ENCODE measurements at regions not wholly inside any gene's neighbourhood (a gene's known extent, or its start where the extent isn't known, plus 50 kb on each side); places are given as distances from the start of the nearest gene placed in this dataset.
"Not testable (repeated sequence)": the region's sequence is repeated elsewhere in the genome, so short reads cannot be mapped to it uniquely, and the experiment has no call there.

DNA sequence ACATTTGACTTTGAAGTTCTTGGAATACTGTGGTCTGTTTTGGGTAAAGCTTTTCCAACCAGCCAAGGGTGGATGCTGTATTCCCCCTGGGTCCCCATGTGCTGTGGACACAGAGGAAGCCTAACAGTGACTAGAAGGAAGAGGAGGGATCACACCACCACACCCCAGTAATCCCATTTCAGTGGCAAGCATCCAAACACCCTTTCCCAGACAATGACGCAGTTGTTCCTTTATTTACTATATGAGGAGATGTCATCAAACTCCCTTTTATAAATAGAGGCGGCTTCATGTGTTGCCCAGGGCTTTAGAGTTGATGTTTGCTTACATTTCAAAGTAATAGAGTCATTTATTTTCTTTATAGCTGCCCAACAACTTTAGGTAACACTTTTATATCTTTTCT lies 959.4 kb upstream of the GYPC start:
- DNase-seq (ENCODE audit: low read depth in 2 of 2, low spot score in 1 of 2): no peak

DNA sequence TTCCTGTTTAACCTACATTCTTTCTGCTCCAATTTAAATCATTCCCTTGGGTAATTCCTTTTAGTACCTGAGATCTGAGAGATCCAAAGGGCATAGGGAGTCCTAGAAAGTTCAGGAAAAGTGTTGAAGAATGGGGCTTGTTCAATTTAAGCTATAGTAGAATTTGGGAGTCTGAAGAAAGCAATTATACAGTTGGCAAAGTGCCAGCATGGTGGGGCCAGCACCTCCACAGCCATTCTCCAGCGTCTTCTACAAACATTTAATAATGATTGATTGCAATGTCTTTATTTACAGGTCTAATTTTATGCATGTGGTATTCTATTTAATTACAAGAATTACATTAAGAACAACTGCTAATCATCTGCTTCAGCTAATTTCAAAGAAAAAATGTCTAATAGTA lies 957.7 kb upstream of the GYPC start:
- DNase-seq (ENCODE audit: low read depth in 2 of 2, low spot score in 1 of 2): no peak

GRCh38 chr2:125701070-125701469 lies 954.9 kb upstream of the GYPC start:
- DNase-seq (ENCODE audit: low read depth in 2 of 2, low spot score in 1 of 2): no peak

DNA sequence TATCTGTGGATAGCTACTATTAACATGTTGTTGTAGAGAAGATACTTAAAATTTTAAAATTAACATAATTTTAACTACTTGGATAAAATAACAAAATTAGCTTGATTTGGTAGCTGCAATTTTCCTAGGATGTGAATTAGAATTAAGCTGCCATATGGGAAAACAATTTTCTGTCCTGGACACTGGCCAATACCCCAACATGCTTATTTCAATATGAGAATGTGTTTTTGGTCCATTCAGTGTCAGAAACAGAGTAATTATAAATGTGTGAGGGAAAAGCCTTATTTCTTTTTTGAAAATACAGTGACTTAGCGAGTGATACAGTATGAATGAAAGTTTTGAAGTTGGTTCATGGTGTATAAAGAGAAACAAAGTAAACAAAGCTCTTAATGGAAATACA lies 948.3 kb upstream of the GYPC start:
- DNase-seq (ENCODE audit: low read depth in 2 of 2, low spot score in 1 of 2): no peak

DNA sequence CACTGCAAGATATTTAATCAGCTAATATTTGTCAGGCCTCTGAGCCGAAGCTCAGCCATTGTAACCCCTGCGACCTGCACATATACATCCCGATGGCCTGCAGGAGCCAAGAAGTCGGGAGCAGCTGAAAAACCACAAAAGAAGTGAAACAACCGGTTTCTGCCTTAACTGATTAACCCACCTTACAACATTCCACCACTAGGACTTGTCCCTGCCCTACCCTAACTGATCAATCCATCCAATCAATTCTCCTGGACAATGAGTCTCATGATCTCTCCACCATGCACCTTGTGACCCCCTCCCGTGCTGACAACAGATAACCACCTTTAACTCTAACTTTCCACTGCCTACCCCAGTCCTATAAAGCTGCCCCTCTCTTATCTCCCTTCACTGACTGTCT lies 945.4 kb upstream of the GYPC start:
- no peak for DNase-seq (ENCODE audit: low read depth in 2 of 2, low spot score in 1 of 2)

DNA sequence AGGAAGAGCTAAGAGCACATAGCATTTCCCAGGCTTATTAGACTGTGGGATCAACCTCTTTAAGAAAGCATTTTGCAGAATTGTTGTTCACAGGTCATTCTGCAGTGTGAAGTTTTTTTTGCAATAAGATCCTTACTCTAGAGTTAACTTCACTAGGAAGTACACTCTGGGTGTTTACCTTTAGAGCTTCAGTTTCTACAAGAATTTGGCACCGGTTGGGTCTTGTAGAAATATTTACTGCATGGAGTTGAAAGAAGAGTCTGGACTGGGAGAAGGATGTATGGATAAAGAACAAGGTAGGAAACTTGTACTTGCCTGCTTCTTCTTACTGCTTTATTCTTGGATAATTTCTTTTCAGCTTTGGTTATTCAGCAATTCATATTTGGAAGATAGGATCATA lies 944.9 kb upstream of the GYPC start:
- DNase-seq (ENCODE audit: low read depth in 2 of 2, low spot score in 1 of 2): no peak

- DNase-seq (ENCODE audit: low read depth in 2 of 2, low spot score in 1 of 2): no peak
Observed at GRCh38 chr2:125713533-125713932, 942.4 kb upstream of the GYPC start.

- DNase-seq (ENCODE audit: low read depth in 2 of 2, low spot score in 1 of 2): no peak
Observed at GRCh38 chr2:125721072-125721721, 934.8 kb upstream of the GYPC start.

GRCh38 chr2:125730921-125731320 lies 925.0 kb upstream of the GYPC start:
- DNase-seq (ENCODE audit: low read depth in 2 of 2, low spot score in 1 of 2): no peak

GRCh38 chr2:125736306-125736705 lies 919.7 kb upstream of the GYPC start:
- DNase-seq (ENCODE audit: low read depth in 2 of 2, low spot score in 1 of 2): no peak

- no peak for DNase-seq (ENCODE audit: low read depth in 2 of 2, low spot score in 1 of 2)
Observed at GRCh38 chr2:125745514-125745913, 910.4 kb upstream of the GYPC start.

DNA sequence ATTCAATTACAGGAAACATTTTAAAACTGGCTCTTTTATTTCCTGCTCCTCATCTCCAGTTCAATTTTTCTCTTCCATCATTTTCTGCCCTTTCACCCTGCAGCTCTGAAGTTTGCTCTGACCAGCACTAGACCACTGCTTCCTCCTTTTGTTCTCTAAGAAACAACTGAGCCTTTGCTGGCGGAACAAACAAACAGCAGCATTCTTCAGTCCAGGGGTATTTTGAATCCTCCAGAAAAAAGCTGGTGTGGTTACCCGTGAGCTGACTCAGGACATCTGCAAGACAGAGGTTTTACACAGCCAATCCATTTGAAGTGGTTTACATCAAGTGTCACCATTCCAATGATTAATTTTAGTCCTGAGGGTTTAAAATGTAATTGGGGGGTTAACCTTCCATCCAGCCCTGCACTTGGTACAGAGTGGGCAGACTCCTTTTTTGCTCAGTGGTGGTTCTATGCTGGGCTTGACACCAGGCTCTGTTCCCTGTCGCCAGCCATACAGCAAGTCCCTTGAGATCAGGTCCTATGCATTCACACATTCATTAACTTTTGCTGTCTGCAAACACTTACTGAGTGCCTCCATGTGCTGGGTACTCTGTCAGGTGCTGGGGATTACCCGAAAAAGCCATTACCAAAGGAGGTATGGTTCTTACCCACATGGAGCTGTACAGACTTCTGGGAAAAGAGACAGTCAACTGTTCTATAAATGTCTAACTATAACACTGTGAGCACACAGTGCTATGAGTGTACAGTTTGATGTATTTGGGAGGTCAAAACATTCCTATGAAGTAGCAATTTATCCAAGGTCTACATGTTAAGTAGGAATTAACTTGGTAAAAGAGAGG lies 909.4 kb upstream of the GYPC start:
- DNase-seq (ENCODE audit: low read depth in 2 of 2, low spot score in 1 of 2): no peak

DNA sequence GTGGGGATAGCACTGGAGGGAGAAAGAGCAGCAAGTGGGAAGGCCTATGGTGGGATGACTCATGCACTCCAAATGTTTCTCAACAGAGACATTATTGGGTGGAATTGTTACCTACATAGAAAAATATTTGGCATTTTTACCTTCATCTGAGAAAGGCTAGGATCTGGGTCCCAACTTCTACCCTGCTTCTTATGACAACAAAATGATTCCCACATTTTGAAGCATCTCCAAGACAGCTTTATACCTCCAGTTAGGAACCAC lies 908.9 kb upstream of the GYPC start:
- DNase-seq (ENCODE audit: low read depth in 2 of 2, low spot score in 1 of 2): no peak

DNA sequence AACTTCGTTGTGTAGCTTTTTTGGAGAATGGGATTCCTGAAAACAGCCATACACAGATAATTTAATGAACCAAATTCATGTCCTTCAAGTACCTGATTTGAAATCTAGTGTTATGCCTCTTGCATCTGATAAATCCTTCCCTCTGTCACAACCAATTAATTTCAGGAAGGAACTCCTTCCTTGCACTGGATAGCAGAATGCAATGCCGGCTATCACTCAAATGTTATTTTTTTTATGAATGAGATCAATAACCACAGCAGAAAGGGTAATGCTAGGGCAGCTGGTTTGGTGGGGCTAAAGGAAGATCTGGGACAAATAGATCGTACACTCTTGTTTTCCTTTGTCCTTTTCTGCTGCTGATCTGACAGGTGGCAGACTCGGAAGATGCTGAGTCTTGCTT lies 899.5 kb upstream of the GYPC start:
- DNase-seq (ENCODE audit: low read depth in 2 of 2, low spot score in 1 of 2): no peak

GRCh38 chr2:125796784-125797183 lies 859.2 kb upstream of the GYPC start:
- no peak for DNase-seq (ENCODE audit: low read depth in 2 of 2, low spot score in 1 of 2)

GRCh38 chr2:125797192-125797591 lies 858.8 kb upstream of the GYPC start:
- DNase-seq (ENCODE audit: low read depth in 2 of 2, low spot score in 1 of 2): no peak

DNA sequence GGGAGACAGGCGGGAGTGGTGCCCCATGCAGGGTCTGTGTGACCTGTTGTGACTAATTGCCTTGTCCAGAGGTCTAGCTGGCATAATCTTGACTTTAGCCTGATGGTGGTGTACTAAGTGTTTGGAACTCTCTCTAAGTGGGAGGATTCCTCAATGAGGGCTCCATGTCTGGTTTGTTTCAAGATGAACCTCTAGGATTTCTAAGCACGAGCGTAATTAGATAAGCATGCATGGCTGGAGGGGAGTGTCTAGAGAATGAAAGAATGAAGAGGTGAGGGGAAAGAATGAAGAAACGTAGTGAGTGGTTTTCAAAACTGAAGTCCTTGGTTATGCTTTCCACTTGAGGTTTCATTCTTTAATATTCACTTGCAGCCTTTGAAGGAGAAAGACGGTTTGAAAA lies 833.2 kb upstream of the GYPC start:
- DNase-seq (ENCODE audit: low read depth in 2 of 2, low spot score in 1 of 2): no peak

DNA sequence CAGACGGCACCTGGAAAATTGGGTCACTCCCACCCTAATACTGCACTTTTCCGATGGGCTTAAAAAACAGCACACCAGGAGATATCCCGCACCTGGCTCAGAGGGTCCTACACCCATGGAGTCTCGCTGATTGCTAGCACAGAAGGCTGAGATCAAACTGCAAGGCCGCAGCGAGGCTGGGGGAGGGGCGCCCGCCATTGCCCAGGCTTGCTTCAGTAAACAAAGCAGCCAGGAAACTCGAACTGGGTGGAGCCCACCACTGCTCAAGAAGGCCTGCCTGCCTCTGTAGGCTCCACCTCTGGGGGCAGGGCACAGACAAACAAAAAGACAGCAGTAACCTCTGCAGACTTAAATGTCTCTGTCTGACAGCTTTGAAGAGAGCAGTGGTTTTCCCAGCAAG lies 830.2 kb upstream of the GYPC start:
- not testable (repeated sequence) for DNase-seq (ENCODE audit: low read depth in 2 of 2, low spot score in 1 of 2)

- DNase-seq (ENCODE audit: low read depth in 2 of 2, low spot score in 1 of 2): no peak
Observed at GRCh38 chr2:125837128-125837527, 818.8 kb upstream of the GYPC start.

DNA sequence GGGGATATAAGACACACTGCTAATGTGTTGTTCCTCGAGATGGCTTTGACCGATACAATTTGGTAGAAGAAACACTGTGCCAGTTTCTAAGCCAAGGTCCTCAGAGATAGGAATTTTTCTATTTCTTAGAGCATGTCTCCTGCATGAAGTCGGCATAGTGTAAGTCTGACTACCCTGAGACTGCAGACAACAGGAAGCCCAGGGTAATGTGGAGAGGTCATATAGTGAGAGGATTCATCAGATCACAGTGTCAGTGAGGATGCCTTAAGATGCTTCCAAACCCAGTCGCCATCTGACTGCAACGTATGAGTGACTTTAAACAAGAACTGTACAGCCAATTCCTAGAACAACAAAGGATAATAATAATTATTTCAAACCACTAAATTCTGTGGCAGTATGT lies 818.3 kb upstream of the GYPC start:
- DNase-seq (ENCODE audit: low read depth in 2 of 2, low spot score in 1 of 2): no peak

GRCh38 chr2:125839945-125840344 lies 816.0 kb upstream of the GYPC start:
- no peak for DNase-seq (ENCODE audit: low read depth in 2 of 2, low spot score in 1 of 2)

GRCh38 chr2:125842041-125842440 lies 813.9 kb upstream of the GYPC start:
- no peak for DNase-seq (ENCODE audit: low read depth in 2 of 2, low spot score in 1 of 2)

- DNase-seq (ENCODE audit: low read depth in 2 of 2, low spot score in 1 of 2): no peak
Observed at GRCh38 chr2:125850541-125850940, 805.4 kb upstream of the GYPC start.
